GM18499 (cell line): ENCODE measurements at regions not wholly inside any gene's neighbourhood (a gene's known extent, or its start where the extent isn't known, plus 50 kb on each side); places are given as distances from the start of the nearest gene placed in this dataset.

Experiments used
- ATAC-seq: cut with Tn5 transposase; IDR thresholded peaks from one replicate; pipeline ENCODE4 v1.9.1; 2021; ENCODE audit warnings: moderate number of reproducible peaks; ENCODE audit not compliant: insufficient read depth, unreplicated experiment

- no peak for ATAC-seq
Measured at GRCh38 chrX:8313844-8314243, 142.8 kb upstream of the VCX2 start.

GRCh38 chrX:8314881-8315280 lies 143.8 kb upstream of the VCX2 start:
- ATAC-seq: no peak

- no peak for ATAC-seq
Measured at GRCh38 chrX:8319359-8319758, 145.3 kb upstream of the VCX3B start.

GRCh38 chrX:8323356-8323755 lies 141.3 kb upstream of the VCX3B start:
- no peak for ATAC-seq

- no peak for ATAC-seq
Measured at GRCh38 chrX:8341814-8342590, 122.6 kb upstream of the VCX3B start.

GRCh38 chrX:8345473-8345872 lies 119.2 kb upstream of the VCX3B start:
- no peak for ATAC-seq

GRCh38 chrX:8346060-8346459 lies 118.6 kb upstream of the VCX3B start:
- no peak for ATAC-seq

- ATAC-seq: no peak
Measured at GRCh38 chrX:8346892-8347291, 117.7 kb upstream of the VCX3B start.

- no peak for ATAC-seq
Measured at GRCh38 chrX:8349816-8350544, 114.7 kb upstream of the VCX3B start.

- ATAC-seq: no peak
Measured at GRCh38 chrX:8358302-8358701, 106.3 kb upstream of the VCX3B start.

GRCh38 chrX:8364369-8365141 lies 100.1 kb upstream of the VCX3B start:
- ATAC-seq: peak; percentile 63

GRCh38 chrX:8366481-8366880 lies 98.1 kb upstream of the VCX3B start:
- ATAC-seq: no peak

GRCh38 chrX:8374041-8374825 lies 90.4 kb upstream of the VCX3B start:
- no peak for ATAC-seq

GRCh38 chrX:8377041-8377440 lies 87.6 kb upstream of the VCX3B start:
- no peak for ATAC-seq

GRCh38 chrX:8390771-8391170 lies 73.9 kb upstream of the VCX3B start:
- ATAC-seq: no peak

- no peak for ATAC-seq
Measured at GRCh38 chrX:8403988-8404387, 60.6 kb upstream of the VCX3B start.

GRCh38 chrX:8404471-8404870 lies 60.2 kb upstream of the VCX3B start:
- no peak for ATAC-seq

- no peak for ATAC-seq
Measured at GRCh38 chrX:8404926-8405325, 59.7 kb upstream of the VCX3B start.

GRCh38 chrX:8405631-8406030 lies 59.0 kb upstream of the VCX3B start:
- no peak for ATAC-seq

GRCh38 chrX:8413279-8413678 lies 51.4 kb upstream of the VCX3B start:
- no peak for ATAC-seq
